Activated naive CD8-positive, alpha-beta T cell treated with anti-CD3 and anti-CD28 coated beads for 36 hours (primary cell): ENCODE measurements at regions not wholly inside any gene's neighbourhood (a gene's known extent, or its start where the extent isn't known, plus 50 kb on each side); places are given as distances from the start of the nearest gene placed in this dataset.
"Not testable (repeated sequence)": the region's sequence is repeated elsewhere in the genome, so short reads cannot be mapped to it uniquely, and the experiment has no call there.

Experiments
- DNase-seq: peaks from one replicate; pipeline ENCODE4 v3.0.0; 2021
- H3K27ac Mint-ChIP-seq: one replicate; pipeline ENCODE4 v1.8.0; 2022; ENCODE audit warnings: mild to moderate bottlenecking, moderate library complexity, mixed read lengths
- H3K27me3 Mint-ChIP-seq: one replicate; pipeline ENCODE4 v1.8.0; 2022; ENCODE audit warnings: mild to moderate bottlenecking, mixed read lengths
- H3K36me3 Mint-ChIP-seq: one replicate; pipeline ENCODE4 v1.8.0; 2021; ENCODE audit warnings: mild to moderate bottlenecking, mixed read lengths
- H3K4me1 Mint-ChIP-seq: one replicate; pipeline ENCODE4 v1.8.0; 2021; ENCODE audit warnings: mixed read lengths
- H3K4me3 Mint-ChIP-seq: one replicate; pipeline ENCODE4 v1.8.0; 2022; ENCODE audit warnings: mild to moderate bottlenecking, moderate library complexity, mixed read lengths
- H3K9me3 Mint-ChIP-seq: one replicate; pipeline ENCODE4 v1.8.0; 2022; ENCODE audit warnings: mixed read lengths

DNA sequence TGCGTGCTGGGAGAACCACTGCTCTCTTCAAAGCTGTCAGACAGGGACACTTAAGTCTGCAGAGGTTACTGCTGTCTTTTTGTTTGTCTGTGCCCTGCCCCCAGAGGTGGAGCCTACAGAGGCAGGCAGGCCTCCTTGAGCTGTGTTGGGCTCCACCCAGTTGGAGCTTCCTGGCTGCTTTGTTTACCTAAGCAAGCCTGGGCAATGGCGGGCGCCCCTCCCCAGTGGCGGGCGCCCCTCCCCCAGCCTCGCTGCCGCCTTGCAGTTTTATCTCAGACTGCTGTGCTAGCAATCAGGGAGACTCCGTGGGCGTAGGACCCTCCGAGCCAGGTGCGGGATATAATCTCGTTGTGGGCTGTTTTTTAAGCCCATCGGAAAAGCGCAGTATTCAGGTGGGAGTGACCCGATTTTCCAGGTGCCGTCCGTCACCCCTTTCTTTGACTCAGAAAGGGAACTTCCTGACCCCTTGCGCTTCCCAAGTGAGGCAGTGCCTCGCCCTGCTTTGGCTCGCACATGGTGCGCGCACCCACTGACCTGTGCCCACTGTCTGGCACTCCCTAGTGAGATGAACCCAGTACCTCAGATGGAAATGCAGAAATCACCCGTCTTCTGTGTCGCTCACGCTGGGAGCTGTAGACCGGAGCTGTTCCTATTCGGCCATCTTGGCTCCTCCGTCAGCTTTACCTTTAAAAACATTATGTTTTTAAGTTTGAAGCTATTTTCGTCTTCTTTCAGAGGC is 954.6 kb upstream of the COX7C start:
- not testable (repeated sequence) for H3K4me3 Mint-ChIP-seq, H3K4me1 Mint-ChIP-seq, DNase-seq, H3K27ac Mint-ChIP-seq, H3K36me3 Mint-ChIP-seq, H3K9me3 Mint-ChIP-seq, H3K27me3 Mint-ChIP-seq

DNA sequence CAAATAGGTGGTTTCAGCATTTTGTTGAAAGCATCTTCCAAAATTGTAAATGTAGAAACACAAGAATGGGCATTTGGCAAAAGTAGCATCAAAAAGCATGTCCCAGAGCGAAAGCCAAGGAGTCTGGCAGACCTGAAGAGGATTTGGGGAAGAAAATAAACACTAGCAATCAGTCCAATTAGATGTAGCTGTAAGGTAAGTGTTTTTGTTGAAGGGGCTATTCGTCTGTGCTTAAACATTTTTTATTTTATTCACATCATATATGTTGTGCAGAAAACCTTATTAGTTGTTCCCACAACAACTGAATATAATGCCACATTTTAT is 954.1 kb upstream of the COX7C start:
- DNase-seq, result no peak
- Mint-ChIP-seq H3K27ac (no peak overlapping the region), H3K4me1 (no peaks in the 10 kb centered on the region), H3K4me3 (no peak overlapping the region), H3K36me3 (no peaks in the 10 kb centered on the region), H3K27me3 (no peaks in the 10 kb centered on the region), H3K9me3 (peaks cover 7% of the 10 kb centered on the region)

DNA sequence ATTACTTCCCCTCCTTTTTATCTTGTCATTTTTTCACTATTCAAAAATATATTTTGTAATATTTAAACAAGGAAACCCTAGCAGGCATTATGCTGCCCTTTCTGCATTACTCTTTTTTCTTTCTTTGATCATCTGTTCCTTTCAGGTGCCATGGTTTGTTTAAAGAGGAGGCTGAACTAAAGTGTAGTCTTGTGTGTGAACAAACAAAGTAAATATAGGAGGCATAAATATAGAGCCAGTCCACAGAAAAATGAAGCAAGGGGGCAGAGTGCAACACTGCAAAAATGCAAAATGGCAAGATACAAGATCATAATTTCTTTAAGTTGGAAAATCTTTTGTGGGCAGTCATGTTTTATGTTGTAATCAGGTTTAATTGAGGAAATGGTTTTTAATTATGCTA is 947.3 kb upstream of the COX7C start:
- Mint-ChIP-seq H3K27me3 (no peaks in the 10 kb centered on the region), H3K4me1 (no peaks in the 10 kb centered on the region), H3K9me3 (peaks cover 4% of the 10 kb centered on the region), H3K27ac (no peak overlapping the region), H3K36me3 (no peaks in the 10 kb centered on the region), H3K4me3 (no peak overlapping the region)
- no peak for DNase-seq

DNA sequence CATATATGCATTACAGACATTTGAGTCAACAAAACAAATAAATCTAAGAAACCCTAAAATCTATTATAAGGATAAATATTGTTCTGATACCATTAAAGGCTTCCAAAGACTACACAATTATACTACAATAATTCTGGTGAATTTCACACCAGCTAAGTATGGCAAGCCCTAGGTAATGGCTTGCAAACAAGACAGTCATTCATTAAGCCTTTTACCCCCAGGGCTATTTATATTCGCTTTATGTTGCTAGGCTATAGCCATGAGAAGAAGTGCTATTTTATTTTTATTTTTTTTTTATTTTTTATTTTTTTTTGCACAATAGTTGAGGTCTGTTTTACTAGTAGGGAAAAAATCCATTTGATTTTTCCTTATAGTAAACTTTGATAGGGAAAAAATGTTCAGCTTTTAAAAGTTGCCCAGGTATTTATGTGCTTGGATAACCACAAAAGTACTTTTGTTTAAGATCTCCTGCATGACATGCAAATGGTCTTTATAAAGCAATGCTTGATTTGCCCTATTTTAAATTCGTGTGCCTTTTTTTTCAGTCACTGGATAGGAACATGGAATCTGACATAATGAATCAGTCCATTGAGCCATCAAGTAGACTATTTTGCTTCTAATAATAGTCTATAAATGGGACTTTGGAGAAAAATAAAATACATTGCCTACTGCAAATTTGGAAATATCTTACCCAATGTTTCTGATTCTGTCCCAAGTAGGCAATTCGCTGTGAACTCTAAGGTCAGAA is 946.3 kb upstream of the COX7C start:
- H3K9me3 Mint-ChIP-seq, result peaks cover 6% of the 10 kb centered on the region
- no peaks in the 10 kb centered on the region for H3K4me1 Mint-ChIP-seq
- H3K27me3 Mint-ChIP-seq, result no peaks in the 10 kb centered on the region
- H3K4me3 Mint-ChIP-seq, result no peak overlapping the region
- H3K36me3 Mint-ChIP-seq, result no peaks in the 10 kb centered on the region
- no peak overlapping the region for H3K27ac Mint-ChIP-seq
- no peak for DNase-seq

DNA sequence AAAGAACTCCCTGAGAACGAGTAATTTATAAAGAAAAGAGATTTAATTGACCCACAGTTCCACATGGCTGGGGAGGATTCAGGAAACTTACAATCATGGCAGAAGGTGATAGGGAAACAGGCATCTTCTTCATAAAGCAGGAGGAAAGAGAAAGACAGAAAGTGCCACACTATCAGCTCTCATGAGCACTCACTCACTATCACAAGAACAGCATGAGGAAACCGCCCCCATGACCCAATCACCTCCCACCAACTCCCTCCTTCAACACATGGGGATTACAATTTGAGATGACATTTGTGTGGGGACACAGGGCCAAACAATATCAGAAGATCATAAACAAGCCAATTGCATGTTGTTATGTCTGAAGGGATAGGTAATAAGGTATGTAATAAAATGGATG is 935.9 kb upstream of the COX7C start:
- H3K9me3 Mint-ChIP-seq, result no peaks in the 10 kb centered on the region
- no peaks in the 10 kb centered on the region for H3K4me1 Mint-ChIP-seq
- no peaks in the 10 kb centered on the region for H3K36me3 Mint-ChIP-seq
- no peak overlapping the region for H3K27ac Mint-ChIP-seq
- no peak overlapping the region for H3K4me3 Mint-ChIP-seq
- H3K27me3 Mint-ChIP-seq, result no peaks in the 10 kb centered on the region
- DNase-seq, result no peak

DNA sequence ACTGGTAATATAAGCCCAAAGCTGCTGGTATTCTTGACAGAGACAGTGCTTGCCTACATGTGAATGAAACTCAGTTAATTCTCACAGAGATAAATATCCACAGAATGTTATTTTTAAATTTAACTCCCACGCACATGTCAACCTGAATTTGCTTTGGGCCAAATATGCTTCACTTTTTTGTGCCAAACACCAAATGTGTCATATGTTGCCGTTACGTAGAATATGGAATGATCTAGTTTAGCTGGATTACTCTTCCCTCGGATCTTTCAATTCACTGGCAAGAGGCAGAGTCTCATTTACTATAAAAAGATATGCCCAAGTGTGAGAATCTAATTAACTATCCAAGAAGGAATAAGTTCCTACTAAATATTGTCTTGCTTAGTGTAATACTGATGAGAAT is 933.4 kb upstream of the COX7C start:
- Mint-ChIP-seq H3K36me3 (no peaks in the 10 kb centered on the region), H3K27me3 (no peaks in the 10 kb centered on the region), H3K4me1 (no peaks in the 10 kb centered on the region), H3K4me3 (no peak overlapping the region), H3K9me3 (no peaks in the 10 kb centered on the region), H3K27ac (no peak overlapping the region)
- DNase-seq, result no peak

DNA sequence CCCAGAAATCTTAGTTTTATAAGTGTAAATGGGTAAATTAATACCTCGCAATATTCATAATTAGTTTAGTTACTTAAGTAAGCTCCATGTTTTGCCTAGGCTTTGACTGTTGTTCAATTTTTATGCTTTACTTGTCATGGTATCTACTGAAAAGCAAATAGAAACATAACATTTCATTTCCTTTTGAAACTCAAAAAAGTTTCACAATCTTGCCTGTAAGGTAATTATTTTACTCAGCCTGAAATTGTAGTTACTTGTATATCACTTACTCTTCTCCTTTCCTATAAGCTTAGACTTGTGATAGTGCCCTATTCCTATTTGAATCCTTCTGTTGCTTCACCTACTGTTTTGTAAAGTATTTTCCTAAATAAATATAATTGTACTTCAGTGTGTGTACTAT is 914.4 kb upstream of the COX7C start:
- no peak overlapping the region for H3K4me3 Mint-ChIP-seq
- no peaks in the 10 kb centered on the region for H3K36me3 Mint-ChIP-seq
- no peaks in the 10 kb centered on the region for H3K27me3 Mint-ChIP-seq
- DNase-seq, result no peak
- H3K9me3 Mint-ChIP-seq, result no peaks in the 10 kb centered on the region
- H3K4me1 Mint-ChIP-seq, result no peaks in the 10 kb centered on the region
- no peak overlapping the region for H3K27ac Mint-ChIP-seq

DNA sequence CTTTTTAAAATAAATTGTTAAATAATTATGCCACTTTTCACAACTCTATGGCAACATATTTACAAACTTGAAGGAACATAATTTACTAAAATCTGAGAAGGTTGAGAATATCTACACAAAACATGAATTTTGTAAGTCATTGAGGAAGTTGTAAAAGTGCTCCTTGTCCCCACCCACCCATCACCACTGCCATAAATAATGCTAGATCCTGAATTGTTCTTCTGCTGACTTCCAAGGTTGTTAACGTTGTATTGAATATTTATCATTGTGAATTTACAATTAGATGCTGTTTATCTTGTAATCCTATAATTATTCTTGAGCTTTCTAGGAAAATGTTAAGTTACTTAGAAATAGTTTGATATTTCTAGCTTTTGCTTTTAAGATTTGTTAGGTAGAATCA is 908.0 kb upstream of the COX7C start:
- no peak overlapping the region for H3K4me3 Mint-ChIP-seq
- H3K27me3 Mint-ChIP-seq, result no peaks in the 10 kb centered on the region
- H3K9me3 Mint-ChIP-seq, result no peaks in the 10 kb centered on the region
- DNase-seq, result no peak
- no peak overlapping the region for H3K27ac Mint-ChIP-seq
- H3K4me1 Mint-ChIP-seq, result no peaks in the 10 kb centered on the region
- no peaks in the 10 kb centered on the region for H3K36me3 Mint-ChIP-seq

DNA sequence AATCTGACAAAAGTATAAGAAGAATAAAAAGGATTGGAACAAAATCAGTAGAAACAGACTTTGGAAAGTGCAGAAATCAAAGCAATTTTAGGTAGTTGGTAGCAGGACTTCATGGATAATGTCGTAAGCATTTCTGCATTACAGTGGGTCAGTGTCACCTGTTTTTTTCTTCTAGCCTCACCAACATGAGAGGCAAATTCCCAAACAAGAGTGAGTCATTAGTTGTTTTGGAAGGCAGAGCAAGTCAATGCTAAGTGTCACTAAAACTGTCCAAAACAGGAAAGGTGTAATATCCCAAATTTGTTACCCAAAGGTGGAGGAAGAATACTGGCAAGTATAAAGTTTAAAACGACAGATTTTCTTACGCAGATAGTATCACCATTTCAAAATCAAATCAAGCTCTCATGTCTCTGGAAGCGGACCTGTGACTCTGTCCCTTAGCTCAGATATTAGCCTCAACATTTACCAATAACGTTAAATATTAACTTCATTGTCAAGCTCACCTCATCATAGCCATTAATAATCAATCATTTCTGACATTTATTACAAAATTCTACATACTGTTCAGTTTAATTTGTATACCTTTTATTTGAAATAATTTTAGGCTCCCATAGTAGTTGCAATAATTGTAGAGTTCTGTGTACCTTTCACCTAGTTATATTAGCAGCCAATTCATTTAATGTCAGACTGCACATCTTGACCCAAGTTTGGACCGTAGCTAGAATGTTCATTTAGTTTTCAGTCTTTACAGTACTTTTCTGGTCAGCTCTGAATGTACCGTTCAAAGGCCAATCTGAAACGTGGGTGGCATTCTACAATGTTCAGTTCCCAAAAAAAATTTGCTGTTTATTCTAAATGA is 901.2 kb upstream of the COX7C start:
- Mint-ChIP-seq H3K9me3 (no peaks in the 10 kb centered on the region), H3K36me3 (no peaks in the 10 kb centered on the region), H3K4me3 (no peak overlapping the region), H3K27me3 (no peaks in the 10 kb centered on the region), H3K4me1 (no peaks in the 10 kb centered on the region), H3K27ac (no peak overlapping the region)
- no peak for DNase-seq

DNA sequence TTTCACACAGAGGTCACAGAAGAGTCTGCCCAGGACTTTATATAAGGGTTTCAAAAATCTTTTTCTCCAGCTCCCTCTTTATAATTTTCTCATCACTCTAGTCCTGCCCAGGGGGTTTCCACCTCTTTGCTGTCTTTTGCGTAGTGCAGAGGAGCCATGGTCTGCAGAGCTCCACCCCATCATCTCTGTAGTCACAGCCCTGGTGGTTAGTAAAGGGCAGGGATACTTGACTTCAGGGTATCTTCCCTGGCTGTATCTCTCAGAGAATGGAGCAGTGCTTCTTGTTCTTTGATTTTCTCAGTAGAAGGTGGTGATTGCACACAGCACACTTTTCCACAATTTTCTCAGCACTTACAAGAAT is 900.6 kb upstream of the COX7C start:
- DNase-seq, result no peak
- H3K36me3 Mint-ChIP-seq, result no peaks in the 10 kb centered on the region
- H3K27ac Mint-ChIP-seq, result no peak overlapping the region
- no peak overlapping the region for H3K4me3 Mint-ChIP-seq
- H3K4me1 Mint-ChIP-seq, result no peaks in the 10 kb centered on the region
- no peaks in the 10 kb centered on the region for H3K27me3 Mint-ChIP-seq
- H3K9me3 Mint-ChIP-seq, result no peaks in the 10 kb centered on the region

DNA sequence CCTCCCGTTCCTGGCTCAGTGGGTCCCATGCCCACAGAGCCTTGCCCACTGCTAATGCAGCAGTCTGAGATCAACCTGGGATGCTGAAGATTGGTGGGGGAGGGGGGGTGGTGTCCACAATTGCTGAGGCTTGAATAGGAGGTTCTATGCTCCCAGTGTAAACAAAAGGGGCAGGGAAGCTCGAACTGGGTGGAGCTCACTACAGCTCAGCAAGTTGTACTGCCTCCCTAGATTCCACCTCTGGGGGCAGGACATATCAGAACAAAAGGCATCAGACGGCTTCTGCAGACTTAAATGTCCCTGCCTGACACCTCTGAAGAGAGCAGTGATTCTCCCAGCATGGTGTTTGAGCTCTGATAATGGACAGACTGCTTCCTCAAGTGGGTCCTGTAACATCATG is 885.6 kb upstream of the COX7C start:
- DNase-seq, result no peak
- Mint-ChIP-seq H3K27ac (no peak overlapping the region), H3K4me3 (no peak overlapping the region), H3K27me3 (no peaks in the 10 kb centered on the region), H3K9me3 (peaks cover 7% of the 10 kb centered on the region), H3K4me1 (no peaks in the 10 kb centered on the region), H3K36me3 (no peaks in the 10 kb centered on the region)

DNA sequence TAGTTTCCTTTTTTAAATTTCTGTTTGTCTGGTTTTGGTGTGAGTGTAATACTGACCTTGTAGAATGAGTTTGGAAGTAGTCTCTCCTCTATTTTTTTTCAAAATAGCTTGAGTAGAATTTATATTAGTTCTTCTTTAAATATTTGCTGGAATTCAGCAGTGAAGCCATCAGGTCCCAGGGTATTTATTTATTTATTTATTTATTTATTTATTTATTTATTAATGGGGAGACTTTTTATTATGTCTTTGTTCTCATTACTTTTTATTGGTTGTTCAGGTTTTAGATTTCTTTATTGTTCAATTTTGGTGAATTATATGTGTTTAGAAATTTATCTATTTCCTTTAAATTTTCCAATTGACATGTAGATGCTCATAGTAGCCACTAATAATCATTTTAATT is 875.8 kb upstream of the COX7C start:
- DNase-seq, result no peak
- Mint-ChIP-seq H3K4me1 (no peaks in the 10 kb centered on the region), H3K36me3 (no peaks in the 10 kb centered on the region)

DNA sequence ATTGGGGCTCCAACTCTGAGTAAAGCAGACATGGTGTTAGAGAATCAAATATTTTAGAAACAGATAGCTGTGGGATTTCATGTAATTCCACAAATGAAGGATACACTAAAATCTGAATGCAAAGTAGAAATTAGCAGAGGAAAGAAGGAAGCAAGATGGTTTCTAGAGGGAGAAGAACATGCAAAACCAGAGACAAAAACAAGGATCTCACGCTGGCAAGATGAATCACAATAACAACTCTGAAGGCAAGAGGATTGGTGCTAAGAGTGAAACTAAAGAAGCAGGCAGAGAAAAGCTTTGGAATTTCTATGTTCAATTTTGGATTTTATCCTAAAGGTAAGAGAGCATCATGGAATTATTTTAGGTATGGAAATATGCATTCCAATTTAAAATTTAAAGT is 857.2 kb upstream of the COX7C start:
- no peak for DNase-seq
- Mint-ChIP-seq H3K9me3 (no peaks in the 10 kb centered on the region), H3K4me3 (no peak overlapping the region), H3K4me1 (no peaks in the 10 kb centered on the region), H3K27ac (no peak overlapping the region), H3K27me3 (no peaks in the 10 kb centered on the region), H3K36me3 (no peaks in the 10 kb centered on the region)

More for the DNA sequence above, 875.8 kb upstream of the COX7C start:
- Mint-ChIP-seq H3K27ac (no peak overlapping the region), H3K27me3 (no peaks in the 10 kb centered on the region), H3K4me3 (no peak overlapping the region), H3K9me3 (peaks cover 5% of the 10 kb centered on the region)

DNA sequence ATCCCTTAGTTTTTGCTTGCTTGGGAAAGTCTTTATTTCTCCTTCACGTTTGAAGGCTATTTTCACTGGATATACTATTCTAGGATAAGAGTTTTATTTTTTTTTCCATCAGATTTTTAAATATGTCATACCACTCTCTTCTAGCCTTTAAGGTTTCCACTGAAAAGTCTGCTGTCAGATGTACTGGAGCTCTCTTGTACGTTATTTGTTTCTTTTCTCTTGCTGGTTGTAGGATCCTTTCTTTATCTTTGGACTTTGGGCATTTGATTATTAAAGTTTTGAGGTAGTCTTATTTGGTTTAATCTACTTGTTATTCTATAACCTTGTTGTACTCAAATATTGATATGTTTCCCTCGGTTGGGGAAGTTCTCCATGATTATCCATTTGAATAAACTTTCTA is 848.4 kb upstream of the COX7C start:
- H3K4me3 Mint-ChIP-seq, result no peak overlapping the region
- no peak overlapping the region for H3K27ac Mint-ChIP-seq
- H3K27me3 Mint-ChIP-seq, result no peaks in the 10 kb centered on the region
- H3K4me1 Mint-ChIP-seq, result no peaks in the 10 kb centered on the region
- no peaks in the 10 kb centered on the region for H3K36me3 Mint-ChIP-seq
- no peak for DNase-seq
- peaks cover 22% of the 10 kb centered on the region for H3K9me3 Mint-ChIP-seq

DNA sequence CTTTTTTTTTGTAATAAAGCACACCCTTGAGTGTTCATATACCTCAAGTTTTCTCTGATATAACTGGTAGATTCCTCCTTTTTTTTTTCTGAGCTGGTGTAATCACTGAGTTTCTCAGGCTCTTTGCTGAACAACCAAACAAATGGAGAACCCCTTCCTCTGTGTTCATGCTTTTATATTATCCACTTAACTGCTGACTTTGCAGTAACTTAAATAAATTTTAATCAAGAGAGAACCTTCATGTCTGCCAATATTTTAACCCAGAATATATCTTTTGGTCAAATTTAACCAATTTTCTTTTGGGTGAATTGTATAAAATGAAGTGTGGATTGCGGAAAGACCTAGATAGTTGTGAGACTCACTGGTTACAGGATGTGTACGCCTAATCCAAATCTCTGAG is 833.0 kb upstream of the COX7C start:
- Mint-ChIP-seq H3K4me1 (no peaks in the 10 kb centered on the region), H3K4me3 (no peak overlapping the region), H3K9me3 (no peaks in the 10 kb centered on the region), H3K27ac (no peak overlapping the region), H3K36me3 (no peaks in the 10 kb centered on the region), H3K27me3 (no peaks in the 10 kb centered on the region)
- DNase-seq, result no peak
